Tibial nerve (tissue), 3 donors: ENCODE measurements at regions not wholly inside any gene's neighbourhood (a gene's known extent, or its start where the extent isn't known, plus 50 kb on each side); places are given as distances from the start of the nearest gene placed in this dataset.

Experiments used
- POLR2A ChIP-seq, 2 donors: fragments of 450-650 bp; IDR thresholded peaks; one replicate each; pipeline ENCODE4 v1.6.1; 2017; ENCODE audit warnings: antibody characterized with exemption in 2 of 2, mild to moderate bottlenecking in 2 of 2, moderate library complexity in 2 of 2
- TF ChIP-seq, protein P1 (sequence below), 5 experiments: fragments of 200-600 bp in 3 of 5; fragments of 450-650 bp in 2 of 5; sonication (generic) in 3 of 5; IDR thresholded peaks; one replicate each; pipeline ENCODE4 v1.5.1; 2016 to 2019; ENCODE audit warnings: antibody characterized with exemption in 5 of 5, mild to moderate bottlenecking in 3 of 5, moderate library complexity in 2 of 5

DNA sequence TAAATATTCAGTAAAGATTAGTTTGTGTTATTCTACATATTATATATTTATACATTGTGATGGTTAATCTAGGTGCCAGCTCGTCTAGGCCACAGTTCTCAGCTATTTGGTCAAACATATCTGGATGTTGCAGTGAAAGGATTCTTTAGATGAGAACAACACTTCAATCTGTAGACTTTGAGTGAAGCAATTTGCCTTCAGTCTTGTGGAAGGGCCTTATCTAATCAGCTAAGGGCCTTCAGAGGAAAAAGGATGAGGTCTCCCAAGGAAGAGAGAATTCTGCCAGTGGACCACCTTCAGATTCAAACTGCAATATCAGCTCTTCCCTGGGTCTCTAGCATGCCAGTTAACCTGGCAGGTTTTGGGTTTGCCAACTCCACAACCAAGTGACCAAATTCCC, 112.0 kb downstream of the SH3TC2 start:
- TF ChIP-seq POLR2A (IDR thresholded peaks at IDR 0.05): no peak
- TF ChIP-seq, protein P1, sequence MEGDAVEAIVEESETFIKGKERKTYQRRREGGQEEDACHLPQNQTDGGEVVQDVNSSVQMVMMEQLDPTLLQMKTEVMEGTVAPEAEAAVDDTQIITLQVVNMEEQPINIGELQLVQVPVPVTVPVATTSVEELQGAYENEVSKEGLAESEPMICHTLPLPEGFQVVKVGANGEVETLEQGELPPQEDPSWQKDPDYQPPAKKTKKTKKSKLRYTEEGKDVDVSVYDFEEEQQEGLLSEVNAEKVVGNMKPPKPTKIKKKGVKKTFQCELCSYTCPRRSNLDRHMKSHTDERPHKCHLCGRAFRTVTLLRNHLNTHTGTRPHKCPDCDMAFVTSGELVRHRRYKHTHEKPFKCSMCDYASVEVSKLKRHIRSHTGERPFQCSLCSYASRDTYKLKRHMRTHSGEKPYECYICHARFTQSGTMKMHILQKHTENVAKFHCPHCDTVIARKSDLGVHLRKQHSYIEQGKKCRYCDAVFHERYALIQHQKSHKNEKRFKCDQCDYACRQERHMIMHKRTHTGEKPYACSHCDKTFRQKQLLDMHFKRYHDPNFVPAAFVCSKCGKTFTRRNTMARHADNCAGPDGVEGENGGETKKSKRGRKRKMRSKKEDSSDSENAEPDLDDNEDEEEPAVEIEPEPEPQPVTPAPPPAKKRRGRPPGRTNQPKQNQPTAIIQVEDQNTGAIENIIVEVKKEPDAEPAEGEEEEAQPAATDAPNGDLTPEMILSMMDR (IDR thresholded peaks at IDR 0.05): no peak
